Neural crest cell (in vitro differentiated cells): ENCODE measurements at regions not wholly inside any gene's neighbourhood (a gene's known extent, or its start where the extent isn't known, plus 50 kb on each side); places are given as distances from the start of the nearest gene placed in this dataset.

Experiments used
- DNase-seq: peaks from one replicate; pipeline ENCODE4 v3.0.0; 2021; ENCODE audit warnings: low read depth, mixed read lengths, low spot score
- H3K27ac Mint-ChIP-seq: one replicate; pipeline ENCODE4 v1.8.0; 2021; ENCODE audit warnings: mild to moderate bottlenecking, mixed read lengths; ENCODE audit not compliant: unreplicated experiment
- H3K27me3 Mint-ChIP-seq: 2 replicates; pipeline ENCODE4 v1.8.0; 2021; ENCODE audit warnings: low read depth, mild to moderate bottlenecking, mixed read lengths
- H3K36me3 Mint-ChIP-seq: 2 replicates; pipeline ENCODE4 v1.8.0; 2021; ENCODE audit warnings: low read depth, mild to moderate bottlenecking, mixed read lengths
- H3K4me1 Mint-ChIP-seq: 2 replicates; pipeline ENCODE4 v1.8.0; 2021; ENCODE audit warnings: mixed read lengths
- H3K4me3 Mint-ChIP-seq: one replicate; pipeline ENCODE4 v1.8.0; 2021; ENCODE audit warnings: mild to moderate bottlenecking, mixed read lengths
- H3K9me3 Mint-ChIP-seq: 2 replicates; pipeline ENCODE4 v1.8.0; 2021; ENCODE audit warnings: mixed read lengths
- CTCF ChIP-seq: fragments of 200-600 bp; sonication (generic); conservative IDR thresholded peaks from 2 replicates; pipeline ENCODE4 v1.5.0; 2021; ENCODE audit warnings: antibody characterized with exemption, mild to moderate bottlenecking

DNA sequence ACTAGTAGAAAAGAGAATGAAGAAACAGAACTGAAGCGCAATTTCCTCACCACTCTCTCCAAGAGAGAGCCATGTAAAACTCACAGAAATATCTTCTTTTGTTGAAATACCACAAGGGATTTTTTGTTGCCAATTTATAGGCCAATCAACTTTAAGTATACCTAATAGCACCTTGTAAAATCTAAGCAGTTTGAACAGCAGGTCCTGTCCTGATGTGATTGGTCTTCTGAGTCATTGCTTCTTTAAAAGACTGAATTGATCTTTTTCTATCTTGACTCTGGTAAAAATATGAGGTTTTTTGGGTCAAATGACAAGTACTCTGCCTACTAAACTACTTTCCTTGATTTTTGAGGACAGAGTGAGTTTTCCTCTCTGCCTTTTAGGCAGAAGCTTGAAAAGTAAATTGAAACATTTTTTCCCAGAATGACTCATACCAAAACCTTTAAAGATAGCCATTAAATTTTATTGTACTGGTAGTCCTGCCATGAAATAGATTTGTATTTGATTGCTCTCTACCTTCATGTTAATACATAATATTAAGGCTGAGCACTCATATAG lies 343.9 kb upstream of the CBLB start:
- peaks cover 8% of the 10 kb centered on the region for H3K9me3 Mint-ChIP-seq
- no peak overlapping the region for H3K27ac Mint-ChIP-seq
- no peaks in the 10 kb centered on the region for H3K4me1 Mint-ChIP-seq
- H3K36me3 Mint-ChIP-seq = no peaks in the 10 kb centered on the region
- TF ChIP-seq CTCF = no peak
- no peak for DNase-seq
- no peaks in the 10 kb centered on the region for H3K27me3 Mint-ChIP-seq
- no peak overlapping the region for H3K4me3 Mint-ChIP-seq

GRCh38 chr3:106213954-106214353 lies 345.1 kb upstream of the CBLB start:
- peaks cover 8% of the 10 kb centered on the region for H3K9me3 Mint-ChIP-seq
- H3K4me3 Mint-ChIP-seq = no peak overlapping the region
- no peak for TF ChIP-seq CTCF
- no peaks in the 10 kb centered on the region for H3K36me3 Mint-ChIP-seq
- H3K4me1 Mint-ChIP-seq = no peaks in the 10 kb centered on the region
- DNase-seq = no peak
- no peak overlapping the region for H3K27ac Mint-ChIP-seq
- H3K27me3 Mint-ChIP-seq = no peaks in the 10 kb centered on the region

DNA sequence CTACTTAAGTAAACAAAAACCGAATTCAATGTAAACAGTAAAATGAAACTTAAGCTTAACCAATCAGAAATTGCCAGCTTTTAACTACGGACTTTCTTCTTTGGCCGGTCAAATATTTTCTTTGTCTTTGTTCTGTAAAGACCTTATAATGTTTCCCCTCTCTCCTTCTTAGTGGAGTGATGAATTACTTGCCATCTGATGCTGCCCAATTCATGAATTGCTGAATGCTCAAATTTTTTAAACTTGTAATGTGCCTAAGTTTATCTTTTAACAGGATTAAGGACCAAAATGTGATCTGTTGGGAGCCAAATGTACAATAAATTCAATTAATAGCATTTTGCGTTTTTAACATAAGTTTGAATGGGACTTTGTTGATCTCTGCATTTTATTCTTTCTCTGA lies 345.8 kb upstream of the CBLB start:
- Mint-ChIP-seq H3K27ac (no peak overlapping the region), H3K4me1 (no peaks in the 10 kb centered on the region), H3K9me3 (peaks cover 8% of the 10 kb centered on the region), H3K36me3 (no peaks in the 10 kb centered on the region), H3K4me3 (no peak overlapping the region), H3K27me3 (no peaks in the 10 kb centered on the region)
- DNase-seq = no peak
- no peak for TF ChIP-seq CTCF

DNA sequence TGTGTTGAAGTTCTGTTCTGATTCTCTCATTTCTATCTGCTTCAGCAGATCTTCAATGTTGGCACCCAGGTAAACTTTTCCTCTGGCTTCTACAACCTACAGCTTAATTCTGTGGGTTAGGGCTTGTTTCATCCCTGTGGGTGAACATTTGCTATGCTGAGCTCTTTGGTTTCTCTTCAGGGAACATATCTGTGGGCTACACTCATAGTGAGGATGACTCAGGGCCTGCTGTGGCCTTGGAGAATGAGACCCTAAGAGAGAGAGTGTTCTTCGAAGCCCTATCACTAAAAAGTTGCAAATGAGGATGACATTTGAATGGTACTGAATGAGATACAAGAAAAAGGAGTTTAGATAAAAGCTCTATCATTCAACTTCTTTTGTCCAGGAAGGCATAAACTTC lies 346.2 kb upstream of the CBLB start:
- DNase-seq = no peak
- H3K4me1 Mint-ChIP-seq = no peaks in the 10 kb centered on the region
- H3K4me3 Mint-ChIP-seq = no peak overlapping the region
- peaks cover 2% of the 10 kb centered on the region for H3K36me3 Mint-ChIP-seq
- peaks cover 11% of the 10 kb centered on the region for H3K9me3 Mint-ChIP-seq
- H3K27me3 Mint-ChIP-seq = no peaks in the 10 kb centered on the region
- no peak overlapping the region for H3K27ac Mint-ChIP-seq
- TF ChIP-seq CTCF = no peak

DNA sequence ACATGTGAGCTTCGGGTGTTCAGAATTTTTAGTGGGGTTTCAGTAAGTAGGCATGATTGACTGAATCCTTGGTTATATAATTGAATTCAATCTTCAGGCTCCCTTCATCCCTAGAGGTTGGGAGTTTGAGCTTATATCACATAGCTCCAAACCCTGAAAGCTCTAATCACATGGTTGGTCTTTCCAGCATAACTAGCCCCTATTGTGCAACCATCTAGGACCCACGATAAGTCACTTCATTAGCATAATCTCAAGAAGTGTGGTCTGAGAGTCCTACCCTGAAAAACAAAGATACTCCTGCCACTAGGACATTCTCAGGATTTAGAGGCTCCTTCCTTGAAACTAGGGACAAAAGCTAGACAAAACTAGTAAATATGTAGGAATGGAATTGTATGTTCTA lies 348.9 kb upstream of the CBLB start:
- H3K27me3 Mint-ChIP-seq = no peaks in the 10 kb centered on the region

More for the DNA sequence above, 348.9 kb upstream of the CBLB start:
- Mint-ChIP-seq H3K27ac (no peak overlapping the region), H3K36me3 (peaks cover 11% of the 10 kb centered on the region), H3K4me3 (no peak overlapping the region), H3K9me3 (peaks cover 26% of the 10 kb centered on the region), H3K4me1 (no peaks in the 10 kb centered on the region)
- TF ChIP-seq CTCF = no peak
- no peak for DNase-seq
